ENCODE measurements at regions not wholly inside any gene's neighbourhood (a gene's known extent, or its start where the extent isn't known, plus 50 kb on each side); places are given as distances from the start of the nearest gene placed in this dataset.

GRCh38 chr11:134862587-134863195 is 450.6 kb upstream of the B3GAT1 start:
- no peak for TF ChIP-seq CTCF (conservative IDR thresholded peaks at IDR 0.05; ENCODE audit: low read length)
- TF ChIP-seq EZH2phosphoT487 (IDR thresholded peaks at IDR 0.05; ENCODE audit: borderline replicate concordance), result no peak

Data from Loucy (cell line).